ENCODE measurements at regions not wholly inside any gene's neighbourhood (a gene's known extent, or its start where the extent isn't known, plus 50 kb on each side); places are given as distances from the start of the nearest gene placed in this dataset.

DNA sequence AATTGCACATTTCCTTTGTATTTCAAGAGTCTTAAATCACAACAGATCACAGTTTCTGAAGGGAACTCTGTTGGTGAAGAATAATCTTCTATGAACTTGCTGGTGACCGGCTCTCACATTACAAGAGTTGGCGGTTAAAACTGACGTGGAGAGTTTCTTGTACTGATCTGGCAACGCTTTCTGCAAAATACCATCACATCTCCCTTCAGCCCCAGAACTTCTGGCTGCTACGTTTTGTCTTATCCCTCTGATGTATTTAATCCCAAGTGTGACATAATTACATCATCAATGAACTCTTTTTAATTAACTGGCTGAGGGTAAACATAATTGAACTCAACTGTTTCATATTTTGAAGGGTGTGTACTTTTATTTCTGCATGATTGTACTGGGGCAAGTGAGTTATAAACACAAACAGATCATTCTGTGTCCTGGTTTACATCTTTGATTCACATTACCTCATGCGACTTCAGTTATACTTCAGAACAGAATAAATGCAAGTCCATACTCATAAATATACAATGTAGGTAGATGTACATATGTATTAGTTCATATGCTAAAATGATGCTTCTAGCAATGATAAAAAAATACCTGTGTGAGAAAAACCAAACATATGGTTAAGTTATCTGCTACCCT lies 105.1 kb upstream of the NPVF start:
- TF ChIP-seq, protein P1, sequence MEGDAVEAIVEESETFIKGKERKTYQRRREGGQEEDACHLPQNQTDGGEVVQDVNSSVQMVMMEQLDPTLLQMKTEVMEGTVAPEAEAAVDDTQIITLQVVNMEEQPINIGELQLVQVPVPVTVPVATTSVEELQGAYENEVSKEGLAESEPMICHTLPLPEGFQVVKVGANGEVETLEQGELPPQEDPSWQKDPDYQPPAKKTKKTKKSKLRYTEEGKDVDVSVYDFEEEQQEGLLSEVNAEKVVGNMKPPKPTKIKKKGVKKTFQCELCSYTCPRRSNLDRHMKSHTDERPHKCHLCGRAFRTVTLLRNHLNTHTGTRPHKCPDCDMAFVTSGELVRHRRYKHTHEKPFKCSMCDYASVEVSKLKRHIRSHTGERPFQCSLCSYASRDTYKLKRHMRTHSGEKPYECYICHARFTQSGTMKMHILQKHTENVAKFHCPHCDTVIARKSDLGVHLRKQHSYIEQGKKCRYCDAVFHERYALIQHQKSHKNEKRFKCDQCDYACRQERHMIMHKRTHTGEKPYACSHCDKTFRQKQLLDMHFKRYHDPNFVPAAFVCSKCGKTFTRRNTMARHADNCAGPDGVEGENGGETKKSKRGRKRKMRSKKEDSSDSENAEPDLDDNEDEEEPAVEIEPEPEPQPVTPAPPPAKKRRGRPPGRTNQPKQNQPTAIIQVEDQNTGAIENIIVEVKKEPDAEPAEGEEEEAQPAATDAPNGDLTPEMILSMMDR (IDR thresholded peaks at IDR 0.05) = no peak
- TF ChIP-seq POLR2A (IDR thresholded peaks at IDR 0.05) = no peak

Measured in breast epithelium (tissue), 3 donors.